GM23338 (cell line): ENCODE measurements at regions not wholly inside any gene's neighbourhood (a gene's known extent, or its start where the extent isn't known, plus 50 kb on each side); places are given as distances from the start of the nearest gene placed in this dataset.

Source experiments
- ATAC-seq: fragments of 200-7000 bp; cut with Tn5 transposase; 3 replicates; pipeline ENCODE4 v1.9.1; 2020
- DNase-seq: peaks from one replicate; pipeline ENCODE4 v3.0.0-alpha.2; 2015; ENCODE audit warnings: low spot score
- H2AFZ ChIP-seq: fragments of 200-600 bp; sonication (generic); 2 replicates; pipeline ENCODE4 v1.8.0; 2016; ENCODE audit warnings: antibody characterized with exemption, mild to moderate bottlenecking, moderate library complexity
- H3F3A ChIP-seq: fragments of 200-600 bp; sonication (generic); replicated peaks from 2 replicates; pipeline ENCODE4 v1.8.0; 2017; ENCODE audit warnings: antibody characterized with exemption, mixed run types, low read depth
- H3K27ac ChIP-seq: fragments of 200-600 bp; sonication (generic); 2 replicates; pipeline ENCODE4 v1.6.1; 2016; ENCODE audit warnings: low read depth
- H3K27me3 ChIP-seq: fragments of 200-600 bp; sonication (generic); 2 replicates; pipeline ENCODE4 v1.8.0; 2016; ENCODE audit warnings: mild to moderate bottlenecking, mixed run types, moderate library complexity; ENCODE audit not compliant: insufficient read depth
- H3K36me3 ChIP-seq: fragments of 200-600 bp; sonication (generic); 2 replicates; pipeline ENCODE4 v1.8.0; 2016; ENCODE audit warnings: mild to moderate bottlenecking; ENCODE audit not compliant: insufficient read depth
- H3K4me1 ChIP-seq: fragments of 200-600 bp; sonication (generic); 2 replicates; pipeline ENCODE4 v1.8.0; 2016; ENCODE audit warnings: mild to moderate bottlenecking, moderate library complexity; ENCODE audit not compliant: insufficient read depth
- H3K4me2 ChIP-seq: fragments of 200-600 bp; sonication (generic); 2 replicates; pipeline ENCODE4 v1.7.1; 2017; ENCODE audit warnings: mixed run types
- H3K4me3 ChIP-seq: fragments of 200-600 bp; sonication (generic); 2 replicates; pipeline ENCODE4 v1.6.1; 2016; ENCODE audit warnings: mixed run types
- H3K79me2 ChIP-seq: fragments of 200-600 bp; sonication (generic); replicated peaks from 2 replicates; pipeline ENCODE4 v1.8.0; 2017; ENCODE audit warnings: mild to moderate bottlenecking; ENCODE audit not compliant: insufficient read depth
- H3K9me2 ChIP-seq: fragments of 200-600 bp; sonication (generic); 2 replicates; pipeline ENCODE4 v1.8.0; 2017; ENCODE audit not compliant: insufficient read depth
- H4K20me1 ChIP-seq: fragments of 200-600 bp; sonication (generic); replicated peaks from 2 replicates; pipeline ENCODE4 v1.8.0; 2017; ENCODE audit warnings: mild to moderate bottlenecking; ENCODE audit not compliant: insufficient read depth
- H3K27ac Mint-ChIP-seq: 2 replicates; pipeline ENCODE4 v1.8.0; 2020; ENCODE audit warnings: inconsistent platforms, mild to moderate bottlenecking, moderate library complexity, mixed read lengths
- H3K27me3 Mint-ChIP-seq: 3 replicates; pipeline ENCODE4 v1.8.0; 2022; ENCODE audit warnings: low read depth, mild to moderate bottlenecking, moderate library complexity, mixed read lengths, inconsistent platforms; ENCODE audit not compliant: insufficient read depth, poor library complexity
- H3K36me3 Mint-ChIP-seq: 3 replicates; pipeline ENCODE4 v1.8.0; 2021; ENCODE audit warnings: low read depth, mild to moderate bottlenecking, inconsistent platforms, moderate library complexity, mixed read lengths
- H3K4me1 Mint-ChIP-seq: 3 replicates; pipeline ENCODE4 v1.8.0; 2020; ENCODE audit warnings: mild to moderate bottlenecking, inconsistent platforms, mixed read lengths
- H3K4me3 Mint-ChIP-seq: 3 replicates; pipeline ENCODE4 v1.8.0; 2021; ENCODE audit warnings: moderate library complexity, mild to moderate bottlenecking, inconsistent platforms, mixed read lengths
- H3K9me3 Mint-ChIP-seq: 3 replicates; pipeline ENCODE4 v1.8.0; 2020; ENCODE audit warnings: moderate library complexity, mild to moderate bottlenecking, inconsistent platforms, mixed read lengths
- CTCF ChIP-seq, 2 experiments: fragments of 200-600 bp in 1 of 2; sonication (generic) in 1 of 2; conservative IDR thresholded peaks; 2 replicates each; pipeline versions ENCODE4 v1.5.1 to v1.6.1; 2016 to 2017; ENCODE audit warnings: antibody characterized with exemption in 2 of 2, low read depth in 2 of 2, mild to moderate bottlenecking in 2 of 2, moderate library complexity in 1 of 2
- EZH2 ChIP-seq: fragments of 200-600 bp; sonication (generic); IDR thresholded peaks from one replicate; pipeline ENCODE4 v1.8.0; 2017; ENCODE audit warnings: antibody characterized with exemption, mild to moderate bottlenecking, low read depth; ENCODE audit not compliant: unreplicated experiment
- POLR2AphosphoS5 ChIP-seq: IDR thresholded peaks from 2 replicates; pipeline ENCODE4 v1.6.1; 2016; ENCODE audit warnings: antibody characterized with exemption, low read depth
- ZNF462 ChIP-seq: fragments of 250-450 bp; sonication (Bioruptor Pico); IDR thresholded peaks from 2 replicates; pipeline ENCODE4 v1.5.0; 2020; ENCODE audit warnings: mild to moderate bottlenecking, moderate library complexity

- Histone ChIP-seq H3K27me3 (no peaks in the 10 kb centered on the region), H3K27ac (no peak overlapping the region), H3F3A (no peaks in the 10 kb centered on the region), H4K20me1 (no peaks in the 10 kb centered on the region), H3K4me1 (no peaks in the 10 kb centered on the region), H3K9me2 (0 out of 2 replicates have a peak, but pooled peaks cover 5% of the 10 kb centered on the region), H3K36me3 (no peaks in the 10 kb centered on the region), H2AFZ (no peak overlapping the region), H3K79me2 (no peaks in the 10 kb centered on the region), H3K4me3 (no peak overlapping the region), H3K4me2 (no peak overlapping the region)
- peaks cover 3% of the 10 kb centered on the region for H3K27me3 Mint-ChIP-seq
- H3K9me3 Mint-ChIP-seq, result peaks cover 7% of the 10 kb centered on the region; the same call in 1 of the 3 replicates
- no peaks in the 10 kb centered on the region for H3K4me1 Mint-ChIP-seq
- peak; percentile 66 for DNase-seq
- H3K36me3 Mint-ChIP-seq, result peaks cover 3% of the 10 kb centered on the region; the same call in 1 of the 3 replicates
- TF ChIP-seq EZH2 (no peak), CTCF (conservative IDR thresholded peaks at IDR 0.05; ENCODE audit: low read depth in 2 of 2) (peak; percentile 53 to 63), ZNF462 (peak; percentile 79; the same call in 1 of the 2 replicates), POLR2AphosphoS5 (no peak)
- ATAC-seq, result peak; percentile 74
- no peak overlapping the region for H3K27ac Mint-ChIP-seq
- H3K4me3 Mint-ChIP-seq, result no peak overlapping the region
Observed at GRCh38 chr11:103609117-103610066, 427.0 kb upstream of the DDI1 start.
